SK-N-SH treated with all-trans-retinoic acid at 6 μM for 48 hours (cell line): ENCODE measurements at regions not wholly inside any gene's neighbourhood (a gene's known extent, or its start where the extent isn't known, plus 50 kb on each side); places are given as distances from the start of the nearest gene placed in this dataset.

Experiments used
- ATAC-seq: fragments of 200-7000 bp; cut with Tn5 transposase; 3 replicates; pipeline ENCODE4 v1.9.1; 2020; ENCODE audit warnings: mild to moderate bottlenecking, moderate library complexity
- ARNTL ChIP-seq: fragments of 450-650 bp; formaldehyde crosslinking; IDR thresholded peaks from 2 replicates; pipeline ENCODE4 v1.5.0; 2020; ENCODE audit warnings: low read depth, mild to moderate bottlenecking, moderate library complexity, borderline replicate concordance
- BACH2 ChIP-seq: fragments of 250-450 bp; sonication (Bioruptor Pico); IDR thresholded peaks from 2 replicates; pipeline ENCODE4 v1.9.0; 2021; ENCODE audit warnings: mild to moderate bottlenecking, borderline replicate concordance
- CSDC2 ChIP-seq: fragments of 250-450 bp; sonication (Bioruptor Pico); IDR thresholded peaks from 2 replicates; pipeline ENCODE4 v1.5.0; 2020; ENCODE audit warnings: mild to moderate bottlenecking, moderate library complexity
- ESRRG ChIP-seq: fragments of 250-450 bp; sonication (Bioruptor Pico); IDR thresholded peaks from 2 replicates; pipeline ENCODE4 v1.6.1; 2021; ENCODE audit warnings: mild to moderate bottlenecking
- GLIS3 ChIP-seq: fragments of 250-450 bp; sonication (Bioruptor Pico); IDR thresholded peaks from 2 replicates; pipeline ENCODE4 v1.5.0; 2020; ENCODE audit warnings: mild to moderate bottlenecking, moderate library complexity
- ISL1 ChIP-seq: fragments of 250-450 bp; sonication (Bioruptor Pico); IDR thresholded peaks from 2 replicates; pipeline ENCODE4 v2.1.2; 2022; ENCODE audit warnings: mild to moderate bottlenecking, moderate library complexity
- OSR1 ChIP-seq: fragments of 250-450 bp; sonication (Bioruptor Pico); IDR thresholded peaks from 2 replicates; pipeline ENCODE4 v1.8.0; 2022; ENCODE audit warnings: moderate library complexity, mild to moderate bottlenecking, inconsistent platforms
- PATZ1 ChIP-seq: fragments of 250-450 bp; sonication (Bioruptor Pico); IDR thresholded peaks from 2 replicates; pipeline ENCODE4 v1.8.0; 2020; ENCODE audit warnings: mild to moderate bottlenecking, moderate library complexity, borderline replicate concordance
- POU6F1 ChIP-seq: fragments of 250-450 bp; sonication (Bioruptor Pico); IDR thresholded peaks from 2 replicates; pipeline ENCODE4 v1.8.0; 2021; ENCODE audit warnings: low read depth, mild to moderate bottlenecking, moderate library complexity, borderline replicate concordance
- PPARA ChIP-seq: fragments of 250-450 bp; sonication (Bioruptor Pico); IDR thresholded peaks from 2 replicates; pipeline ENCODE4 v1.5.0; 2020; ENCODE audit warnings: mild to moderate bottlenecking, borderline replicate concordance
- RARB ChIP-seq: fragments of 250-450 bp; sonication (Bioruptor Pico); IDR thresholded peaks from 2 replicates; pipeline ENCODE4 v1.8.0; 2021; ENCODE audit warnings: mild to moderate bottlenecking, moderate library complexity
- SNAI2 ChIP-seq: fragments of 250-450 bp; sonication (Bioruptor Pico); IDR thresholded peaks from 2 replicates; pipeline ENCODE4 v1.5.0; 2020; ENCODE audit warnings: mild to moderate bottlenecking, moderate library complexity
- TCF4 ChIP-seq: fragments of 250-450 bp; sonication (Bioruptor Pico); IDR thresholded peaks from 2 replicates; pipeline ENCODE4 v1.8.0; 2021; ENCODE audit warnings: mild to moderate bottlenecking, moderate library complexity, borderline replicate concordance
- TOX ChIP-seq: fragments of 250-450 bp; sonication (Bioruptor Pico); IDR thresholded peaks from 2 replicates; pipeline ENCODE4 v1.8.0; 2021; ENCODE audit warnings: mild to moderate bottlenecking, moderate library complexity, borderline replicate concordance
- ZC3H10 ChIP-seq: fragments of 250-450 bp; sonication (Bioruptor Pico); IDR thresholded peaks from 2 replicates; pipeline ENCODE4 v1.5.1; 2021; ENCODE audit warnings: mild to moderate bottlenecking, moderate library complexity
- ZFP3 ChIP-seq: fragments of 250-450 bp; sonication (Bioruptor Pico); IDR thresholded peaks from 2 replicates; pipeline ENCODE4 v1.5.0; 2020; ENCODE audit warnings: mild to moderate bottlenecking, moderate library complexity
- ZFP30 ChIP-seq: fragments of 450-650 bp; formaldehyde crosslinking; IDR thresholded peaks from 2 replicates; pipeline ENCODE4 v1.5.0; 2022; ENCODE audit warnings: mild to moderate bottlenecking, moderate library complexity
- ZNF565 ChIP-seq: fragments of 450-650 bp; formaldehyde crosslinking; conservative IDR thresholded peaks from 2 replicates; pipeline ENCODE4 v1.5.0; 2020; ENCODE audit warnings: low read depth, mild to moderate bottlenecking, moderate library complexity
- ZNF70 ChIP-seq: fragments of 450-650 bp; formaldehyde crosslinking; IDR thresholded peaks from 2 replicates; pipeline ENCODE4 v1.5.0; 2020; ENCODE audit warnings: mild to moderate bottlenecking, moderate library complexity
- TF ChIP-seq, protein P1 (sequence below): fragments of 250-450 bp; sonication (Bioruptor Pico); IDR thresholded peaks from 2 replicates; pipeline ENCODE4 v1.5.0; 2020; ENCODE audit warnings: mild to moderate bottlenecking, moderate library complexity
- TF ChIP-seq, protein P2 (sequence below): fragments of 250-450 bp; sonication (Bioruptor Pico); IDR thresholded peaks from 2 replicates; pipeline ENCODE4 v1.5.1; 2020; ENCODE audit warnings: low read depth, mild to moderate bottlenecking, moderate library complexity

- TF ChIP-seq, protein P1, sequence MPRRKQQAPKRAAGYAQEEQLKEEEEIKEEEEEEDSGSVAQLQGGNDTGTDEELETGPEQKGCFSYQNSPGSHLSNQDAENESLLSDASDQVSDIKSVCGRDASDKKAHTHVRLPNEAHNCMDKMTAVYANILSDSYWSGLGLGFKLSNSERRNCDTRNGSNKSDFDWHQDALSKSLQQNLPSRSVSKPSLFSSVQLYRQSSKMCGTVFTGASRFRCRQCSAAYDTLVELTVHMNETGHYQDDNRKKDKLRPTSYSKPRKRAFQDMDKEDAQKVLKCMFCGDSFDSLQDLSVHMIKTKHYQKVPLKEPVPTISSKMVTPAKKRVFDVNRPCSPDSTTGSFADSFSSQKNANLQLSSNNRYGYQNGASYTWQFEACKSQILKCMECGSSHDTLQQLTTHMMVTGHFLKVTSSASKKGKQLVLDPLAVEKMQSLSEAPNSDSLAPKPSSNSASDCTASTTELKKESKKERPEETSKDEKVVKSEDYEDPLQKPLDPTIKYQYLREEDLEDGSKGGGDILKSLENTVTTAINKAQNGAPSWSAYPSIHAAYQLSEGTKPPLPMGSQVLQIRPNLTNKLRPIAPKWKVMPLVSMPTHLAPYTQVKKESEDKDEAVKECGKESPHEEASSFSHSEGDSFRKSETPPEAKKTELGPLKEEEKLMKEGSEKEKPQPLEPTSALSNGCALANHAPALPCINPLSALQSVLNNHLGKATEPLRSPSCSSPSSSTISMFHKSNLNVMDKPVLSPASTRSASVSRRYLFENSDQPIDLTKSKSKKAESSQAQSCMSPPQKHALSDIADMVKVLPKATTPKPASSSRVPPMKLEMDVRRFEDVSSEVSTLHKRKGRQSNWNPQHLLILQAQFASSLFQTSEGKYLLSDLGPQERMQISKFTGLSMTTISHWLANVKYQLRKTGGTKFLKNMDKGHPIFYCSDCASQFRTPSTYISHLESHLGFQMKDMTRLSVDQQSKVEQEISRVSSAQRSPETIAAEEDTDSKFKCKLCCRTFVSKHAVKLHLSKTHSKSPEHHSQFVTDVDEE (CRISPR knock-in tag) = no peak
- no peak for TF ChIP-seq ARNTL (CRISPR knock-in tag)
- TF ChIP-seq ZNF565 = no peak
- TF ChIP-seq OSR1 (CRISPR knock-in tag) = no peak
- TF ChIP-seq, all 23 proteins: peak for 0
Measured at GRCh38 chr10:17518338-17518737, 63.9 kb upstream of the ST8SIA6 start (continued).

DNA sequence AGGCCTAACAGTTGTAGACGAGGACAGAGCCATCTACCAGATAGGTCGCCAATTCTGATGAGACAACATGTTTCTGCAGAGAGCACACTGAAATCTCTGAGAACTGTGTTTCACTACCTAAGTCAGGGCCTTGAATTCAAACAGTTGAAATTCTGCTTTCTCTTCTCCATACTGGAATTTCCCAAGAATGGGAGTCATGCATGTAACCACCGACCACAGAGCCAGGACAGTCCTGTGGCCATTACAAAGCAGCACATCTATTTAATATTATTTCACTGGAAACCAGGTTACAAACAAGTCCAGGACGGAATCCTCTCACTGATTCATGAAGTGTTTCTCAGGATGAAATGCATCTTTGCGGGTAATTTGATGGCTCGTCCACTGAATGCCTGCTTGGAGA, 62.0 kb upstream of the ST8SIA6 start:
- ATAC-seq = no peak
- TF ChIP-seq PPARA (CRISPR knock-in tag) (no peak), ARNTL (CRISPR knock-in tag) (no peak), POU6F1 (CRISPR knock-in tag) (no peak), BACH2 (CRISPR knock-in tag) (no peak), GLIS3 (no peak), TCF4 (CRISPR knock-in tag) (no peak), ZFP30 (no peak), ZNF565 (no peak), TOX (no peak), ZNF70 (CRISPR knock-in tag) (no peak), RARB (CRISPR knock-in tag) (no peak), SNAI2 (CRISPR knock-in tag) (no peak), PATZ1 (CRISPR knock-in tag) (no peak)
- TF ChIP-seq, protein P1 (CRISPR knock-in tag) = no peak

DNA sequence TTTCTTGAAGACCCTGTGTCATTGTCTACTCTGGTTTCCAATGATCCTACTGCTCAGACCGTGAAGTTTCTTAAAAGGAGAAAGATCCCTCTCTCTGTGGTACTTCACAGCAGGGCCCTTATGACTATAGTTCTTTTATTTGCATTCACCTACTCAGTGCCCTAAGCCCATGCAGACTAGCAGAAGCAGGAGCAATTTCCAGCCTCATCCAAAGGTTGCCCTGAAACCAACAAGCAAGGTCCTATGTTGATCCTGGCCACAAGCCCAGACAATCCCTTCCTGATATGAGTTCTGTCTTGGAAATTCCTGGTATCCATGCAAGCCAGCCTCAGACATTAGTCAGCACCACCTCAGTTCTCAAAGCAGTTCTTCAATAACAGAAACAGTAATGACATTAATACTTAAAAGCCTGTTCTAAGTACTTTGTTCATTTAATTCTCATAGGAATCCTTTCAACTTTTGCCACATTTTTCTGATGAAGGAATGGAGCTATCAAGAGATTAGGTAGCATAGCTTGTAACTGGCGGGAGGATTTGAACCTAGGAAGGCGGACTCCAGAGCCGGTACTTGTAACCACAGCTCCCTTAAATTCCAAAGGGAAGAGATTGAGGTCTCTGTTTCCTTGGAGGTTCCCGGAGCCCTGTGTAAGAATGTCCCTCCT, 58.1 kb upstream of the ST8SIA6 start:
- ATAC-seq = peak; percentile 97
- TF ChIP-seq CSDC2 (0 out of 2 replicates have a peak, but pooled peaks have one; percentile 49), SNAI2 (CRISPR knock-in tag) (no peak), ISL1 (peak; percentile 86), TOX (no peak), ZC3H10 (CRISPR knock-in tag) (0 out of 2 replicates have a peak, but pooled peaks have one; percentile 22), ZNF565 (no peak), PATZ1 (CRISPR knock-in tag) (no peak), ESRRG (CRISPR knock-in tag) (no peak), RARB (CRISPR knock-in tag) (no peak), ARNTL (CRISPR knock-in tag) (no peak), TCF4 (CRISPR knock-in tag) (no peak), GLIS3 (no peak), ZFP3 (0 out of 2 replicates have a peak, but pooled peaks have one; percentile 55)
- TF ChIP-seq, protein P1 (CRISPR knock-in tag) = no peak
- TF ChIP-seq, protein P2, sequence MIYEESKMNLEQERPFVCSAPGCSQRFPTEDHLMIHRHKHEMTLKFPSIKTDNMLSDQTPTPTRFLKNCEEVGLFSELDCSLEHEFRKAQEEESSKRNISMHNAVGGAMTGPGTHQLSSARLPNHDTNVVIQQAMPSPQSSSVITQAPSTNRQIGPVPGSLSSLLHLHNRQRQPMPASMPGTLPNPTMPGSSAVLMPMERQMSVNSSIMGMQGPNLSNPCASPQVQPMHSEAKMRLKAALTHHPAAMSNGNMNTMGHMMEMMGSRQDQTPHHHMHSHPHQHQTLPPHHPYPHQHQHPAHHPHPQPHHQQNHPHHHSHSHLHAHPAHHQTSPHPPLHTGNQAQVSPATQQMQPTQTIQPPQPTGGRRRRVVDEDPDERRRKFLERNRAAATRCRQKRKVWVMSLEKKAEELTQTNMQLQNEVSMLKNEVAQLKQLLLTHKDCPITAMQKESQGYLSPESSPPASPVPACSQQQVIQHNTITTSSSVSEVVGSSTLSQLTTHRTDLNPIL (CRISPR knock-in tag) = peak; percentile 74; the same call in 1 of the 2 replicates
